ENCODE measurements at regions not wholly inside any gene's neighbourhood (a gene's known extent, or its start where the extent isn't known, plus 50 kb on each side); places are given as distances from the start of the nearest gene placed in this dataset.

DNA sequence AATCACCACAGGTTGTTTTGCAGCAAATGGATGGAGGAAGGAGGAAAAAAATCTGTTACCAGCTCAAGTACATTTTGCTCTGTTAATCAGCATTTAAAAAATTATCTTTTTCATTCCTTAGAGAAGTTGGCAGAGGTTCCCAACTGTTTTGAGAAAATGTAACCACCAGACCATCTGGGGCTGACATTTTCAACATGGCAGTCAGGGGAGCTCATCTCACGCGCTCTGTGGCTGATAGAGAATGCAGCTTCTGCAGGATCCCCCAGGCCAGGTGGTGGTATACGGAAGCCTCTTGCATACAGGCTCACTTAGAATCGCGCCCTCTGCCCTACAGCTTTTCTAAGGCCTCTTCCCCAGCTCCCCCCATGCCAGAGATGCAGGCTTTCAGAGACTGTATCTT, 68.0 kb upstream of the OPCML start:
- no peak overlapping the region for H3K56ac ChIP-seq (ENCODE audit: insufficient read length, low read depth, low read length)
- TF ChIP-seq CTCF (conservative IDR thresholded peaks at IDR 0.05), result no peak
- no peak for DNase-seq
- WGBS (ENCODE audit: extremely low coverage, insufficient read length, low lambda C conversion rate), result no CpG with 5 or more reads among the region's 5 CpGs
- H3K4me1 ChIP-seq (ENCODE audit: insufficient read depth, low read length), result peaks cover 6% of the 10 kb centered on the region
- no peak overlapping the region for H2BK15ac ChIP-seq (ENCODE audit: low read depth, low read length)
- Mint-ChIP-seq H3K27ac (no peak overlapping the region), H3K4me3 (no peak overlapping the region), H3K36me3 (ENCODE audit: insufficient read depth in 1 of 3, low read depth in 3 of 3) (no peaks in the 10 kb centered on the region), H3K9me3 (no peaks in the 10 kb centered on the region), H3K27me3 (ENCODE audit: low read depth) (peaks cover 9% of the 10 kb centered on the region), H3K4me1 (peaks cover 20 to 24% of the 10 kb centered on the region in 2 experiments)
- no peaks in the 10 kb centered on the region for H3K9me3 ChIP-seq (ENCODE audit: control insufficient read depth, low read depth, low read length)
- no peak overlapping the region for H3T11ph ChIP-seq (ENCODE audit: low read length)
- H2BK5ac ChIP-seq (ENCODE audit: insufficient read length, low read length), result no peak overlapping the region
- no peak overlapping the region for H3K27ac ChIP-seq (ENCODE audit: insufficient read length, low read depth, low read length)
- no peaks in the 10 kb centered on the region for H3K27me3 ChIP-seq (ENCODE audit: insufficient read depth, low read length)
- H3K4me2 ChIP-seq (ENCODE audit: insufficient read depth, insufficient read length, low read length), result no peak overlapping the region
- no peak overlapping the region for H4K5ac ChIP-seq (ENCODE audit: insufficient read length, low read depth, low read length)
- no peak overlapping the region for H4K8ac ChIP-seq (replicated peaks; ENCODE audit: insufficient read length, low read depth, low read length)
- H3K18ac ChIP-seq (ENCODE audit: insufficient read length, low read depth, low read length), result no peak overlapping the region
- no peak overlapping the region for H2BK120ac ChIP-seq (ENCODE audit: low read depth, low read length, poor library complexity, severe bottlenecking)
- no peak overlapping the region for H2AFZ ChIP-seq (ENCODE audit: low read length)
- no peak overlapping the region for H2BK12ac ChIP-seq (ENCODE audit: insufficient read length, low read depth, low read length)
- H3K23me2 ChIP-seq (ENCODE audit: insufficient read length, low read depth, low read length, poor library complexity, severe bottlenecking), result no peaks in the 10 kb centered on the region
- no peaks in the 10 kb centered on the region for H3K79me1 ChIP-seq (ENCODE audit: insufficient read depth, low read depth, low read length, poor library complexity, severe bottlenecking)
- H2BK20ac ChIP-seq (ENCODE audit: low read depth, low read length, poor library complexity, severe bottlenecking), result no peak overlapping the region
- H3K79me2 ChIP-seq (ENCODE audit: insufficient read depth, low read length), result no peaks in the 10 kb centered on the region
- no peak overlapping the region for H3K23ac ChIP-seq (ENCODE audit: insufficient read length, low read depth, low read length)
- no peak overlapping the region for H2AK5ac ChIP-seq (ENCODE audit: insufficient read length, low read length)
- no peak overlapping the region for H3K9ac ChIP-seq (ENCODE audit: extremely low read depth, insufficient read length, low read length)
- no peak overlapping the region for H3K4ac ChIP-seq (ENCODE audit: low read depth, low read length)
- no peaks in the 10 kb centered on the region for H4K20me1 ChIP-seq (ENCODE audit: control insufficient read depth, insufficient read depth, insufficient read length)
- H4K91ac ChIP-seq (ENCODE audit: insufficient read length, low read depth, low read length), result no peak overlapping the region
- no peak overlapping the region for H3K14ac ChIP-seq (ENCODE audit: insufficient read depth, low read length)

Data from H9 (cell line).